CD4-positive, alpha-beta T cell treated with Interleukin-4 for 4 hours (primary cell): ENCODE measurements at regions not wholly inside any gene's neighbourhood (a gene's known extent, or its start where the extent isn't known, plus 50 kb on each side); places are given as distances from the start of the nearest gene placed in this dataset.

ENCODE experiments used
- DNase-seq: peaks from one replicate; pipeline ENCODE4 v3.0.0-alpha.2; 2020

DNA sequence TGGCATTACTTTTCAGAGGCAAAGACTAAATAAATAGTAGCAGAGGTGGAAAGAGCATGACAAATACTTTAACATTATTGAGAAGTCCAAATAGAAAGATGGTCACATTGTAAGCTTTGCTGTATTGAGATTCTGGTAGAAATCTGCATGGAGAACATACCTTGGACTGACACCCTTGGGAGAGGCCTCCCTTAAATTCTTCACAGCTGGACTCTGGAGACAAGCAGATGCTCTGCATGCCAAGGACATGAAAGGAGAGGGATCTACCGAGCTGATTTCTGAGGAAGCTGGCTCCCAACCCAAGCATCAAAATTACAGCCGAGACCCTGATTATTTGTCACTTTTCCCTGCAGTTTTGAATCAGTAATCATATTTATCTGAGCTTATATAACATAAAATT is 212.5 kb upstream of the COL8A1 start:
- DNase-seq, result no peak

DNA sequence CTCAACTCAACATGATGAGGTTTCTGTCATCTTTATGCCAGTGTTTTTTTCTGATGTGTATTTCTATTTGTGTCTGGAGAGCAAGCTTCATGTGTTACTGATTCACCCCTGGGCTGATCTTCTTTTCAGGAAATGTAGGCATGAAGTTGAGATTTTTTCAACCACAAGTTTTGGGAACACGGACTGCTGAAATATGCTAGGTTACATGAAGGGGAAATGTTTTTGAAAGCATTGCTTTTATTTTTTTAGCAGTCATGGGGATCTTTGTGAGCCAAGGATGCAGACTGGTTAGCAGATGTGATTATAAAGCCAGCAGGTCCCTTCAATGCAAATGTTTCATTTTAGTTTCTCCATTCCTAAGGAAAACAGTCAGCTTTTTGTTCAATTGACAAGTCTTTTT is 219.3 kb upstream of the COL8A1 start:
- DNase-seq, result no peak

DNA sequence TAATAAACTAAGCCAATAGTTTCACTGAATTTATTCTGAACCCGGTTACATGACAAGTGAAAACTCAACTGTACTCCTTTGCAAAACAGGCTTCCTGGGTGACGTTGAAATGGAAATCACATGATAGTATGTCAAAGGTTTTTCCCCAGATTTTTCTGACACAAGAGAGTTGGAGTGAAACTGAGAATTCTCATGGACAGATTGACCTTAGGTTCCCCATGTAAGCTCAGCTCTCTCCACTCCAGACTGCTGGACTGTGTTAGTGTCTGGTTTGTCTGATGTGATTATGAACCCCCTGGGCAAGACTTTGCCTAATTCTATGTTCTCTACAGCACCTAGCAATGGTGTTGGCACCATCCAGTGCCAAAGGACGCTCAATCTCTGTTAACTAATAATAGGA is 219.7 kb upstream of the COL8A1 start:
- no peak for DNase-seq

DNA sequence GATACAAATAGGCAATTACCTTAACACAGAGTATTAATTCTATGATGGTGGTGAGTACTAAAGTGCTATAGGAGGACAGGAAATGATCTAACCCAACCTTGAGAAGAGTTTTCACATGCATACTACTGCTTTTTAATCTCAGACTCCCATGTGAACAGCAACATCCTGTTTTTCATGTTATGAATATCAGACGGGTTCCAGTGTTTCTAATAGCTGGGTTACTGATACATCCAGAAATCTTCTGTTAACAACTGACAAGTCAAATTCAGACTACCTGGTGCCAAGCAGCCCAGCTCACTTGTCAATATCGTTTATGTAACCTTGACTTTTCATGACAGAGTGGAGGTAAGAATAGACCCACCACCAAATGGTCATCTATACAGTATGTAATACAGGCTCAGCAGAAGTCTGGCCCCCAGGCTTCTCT is 220.2 kb upstream of the COL8A1 start:
- no peak for DNase-seq

DNA sequence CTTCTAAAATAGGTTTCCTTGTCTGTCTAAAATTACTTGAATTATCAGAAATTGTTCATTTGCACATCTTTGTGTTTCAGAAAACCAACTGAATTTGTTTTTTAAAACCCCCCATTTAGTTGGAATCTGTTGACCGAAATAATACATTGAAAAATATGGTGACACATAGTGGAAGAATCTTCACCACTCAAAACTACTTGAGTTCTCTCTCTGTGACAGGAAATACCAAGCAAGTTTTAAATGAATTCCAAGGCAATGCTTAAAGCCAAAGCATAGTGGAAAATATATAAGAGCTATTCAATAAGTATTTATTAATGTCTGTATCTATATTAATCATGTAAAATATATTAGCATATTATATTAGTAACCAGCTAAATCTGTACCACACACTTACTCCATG is 224.9 kb upstream of the COL8A1 start:
- no peak for DNase-seq

DNA sequence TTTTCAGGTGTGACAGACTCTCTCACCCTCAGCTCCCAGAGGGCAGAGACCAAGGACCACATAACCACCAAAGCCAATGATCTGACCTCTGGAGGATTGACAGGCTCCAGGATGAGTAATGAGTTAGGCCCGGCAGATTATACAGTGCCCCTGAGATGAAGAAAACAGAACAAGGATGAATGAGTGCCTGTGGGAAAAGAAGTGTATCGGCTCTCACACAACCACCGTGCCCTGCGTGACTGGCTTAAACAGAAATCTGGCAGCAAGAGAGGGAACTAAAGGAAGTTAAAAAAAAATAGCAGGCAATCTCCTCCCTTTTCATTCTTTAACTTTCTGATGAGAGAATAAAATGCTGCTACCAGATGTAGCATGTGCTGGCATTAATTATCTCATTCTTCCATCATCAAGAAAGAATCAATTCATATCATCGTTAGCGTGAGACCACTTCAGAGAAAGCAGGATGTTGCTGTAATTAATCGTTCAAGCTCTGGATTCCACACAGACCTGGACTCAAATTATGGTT is 227.5 kb upstream of the COL8A1 start:
- no peak for DNase-seq

DNA sequence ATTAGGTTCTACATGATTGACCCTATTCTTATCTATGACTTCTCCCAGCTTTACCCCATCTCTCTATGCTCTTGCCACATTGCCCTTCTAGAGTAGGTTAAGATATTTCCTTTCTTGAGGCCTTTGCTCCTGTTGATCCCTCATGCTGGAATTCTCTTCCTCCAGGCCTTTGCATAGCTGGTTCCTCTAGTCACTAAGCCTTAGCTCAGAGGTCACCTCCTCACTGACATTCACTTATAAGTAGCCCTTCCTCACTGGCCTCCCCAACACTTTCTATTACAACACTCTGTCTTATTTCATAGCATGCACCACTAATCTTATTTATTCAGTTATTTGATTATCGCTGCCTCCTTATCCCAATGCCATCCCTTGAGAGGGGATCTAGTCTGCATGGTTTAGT is 228.4 kb upstream of the COL8A1 start:
- DNase-seq, result no peak

DNA sequence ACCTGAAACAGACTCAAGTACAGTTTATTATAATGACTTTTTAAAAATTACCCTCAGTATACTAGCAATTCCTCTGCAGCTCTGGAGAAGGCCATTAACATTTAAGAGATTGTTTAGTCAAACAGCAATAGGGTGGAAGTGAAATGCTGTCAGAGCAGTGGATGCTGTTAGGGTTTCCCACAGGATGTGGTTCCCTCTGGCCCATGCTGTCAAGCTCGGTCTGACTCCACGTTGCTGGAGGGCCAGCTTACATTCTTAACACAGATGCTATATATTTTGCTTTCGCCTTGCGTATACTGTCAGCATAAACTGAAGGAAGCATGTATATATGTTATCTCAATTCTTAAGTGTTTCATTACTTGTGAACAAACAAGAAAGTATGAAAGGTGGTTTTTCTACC is 231.1 kb upstream of the COL8A1 start:
- no peak for DNase-seq

DNA sequence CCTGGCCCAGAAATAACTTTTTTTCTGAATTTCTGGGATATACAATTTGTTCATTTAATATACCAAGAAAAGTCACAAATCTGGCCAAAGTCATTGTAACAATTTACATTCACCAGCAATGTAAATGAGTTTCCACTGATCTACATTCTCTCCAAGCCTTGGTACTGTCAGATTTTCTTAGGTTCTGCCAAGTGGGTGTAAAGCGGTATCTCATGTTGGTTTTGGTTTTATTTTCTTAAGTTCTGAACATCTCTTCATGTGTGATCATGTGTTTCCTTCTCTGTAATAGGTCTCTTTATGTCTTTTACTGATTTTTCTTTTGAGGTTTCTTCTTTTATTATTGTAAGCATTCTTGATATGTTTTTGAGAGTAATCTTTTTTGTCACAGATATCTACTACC is 235.6 kb upstream of the COL8A1 start:
- DNase-seq, result no peak

DNA sequence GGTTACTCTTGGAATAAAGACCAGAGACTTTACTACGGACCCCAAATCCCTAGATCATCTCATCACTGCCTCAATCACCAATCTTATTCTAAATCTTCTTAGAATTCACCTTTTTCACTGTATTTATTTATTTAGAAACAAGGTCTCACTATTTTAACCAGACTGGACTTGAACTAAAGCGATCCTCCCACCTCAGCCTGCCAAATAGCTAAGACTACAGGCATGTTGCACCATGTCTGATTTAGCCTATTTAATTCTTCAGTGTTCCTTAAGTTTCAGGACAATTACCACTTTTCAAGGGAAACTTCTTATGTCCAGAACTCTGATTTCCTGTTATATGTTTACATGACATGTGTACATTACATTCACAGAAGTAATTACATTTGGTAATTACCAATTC is 238.0 kb upstream of the COL8A1 start:
- no peak for DNase-seq

DNA sequence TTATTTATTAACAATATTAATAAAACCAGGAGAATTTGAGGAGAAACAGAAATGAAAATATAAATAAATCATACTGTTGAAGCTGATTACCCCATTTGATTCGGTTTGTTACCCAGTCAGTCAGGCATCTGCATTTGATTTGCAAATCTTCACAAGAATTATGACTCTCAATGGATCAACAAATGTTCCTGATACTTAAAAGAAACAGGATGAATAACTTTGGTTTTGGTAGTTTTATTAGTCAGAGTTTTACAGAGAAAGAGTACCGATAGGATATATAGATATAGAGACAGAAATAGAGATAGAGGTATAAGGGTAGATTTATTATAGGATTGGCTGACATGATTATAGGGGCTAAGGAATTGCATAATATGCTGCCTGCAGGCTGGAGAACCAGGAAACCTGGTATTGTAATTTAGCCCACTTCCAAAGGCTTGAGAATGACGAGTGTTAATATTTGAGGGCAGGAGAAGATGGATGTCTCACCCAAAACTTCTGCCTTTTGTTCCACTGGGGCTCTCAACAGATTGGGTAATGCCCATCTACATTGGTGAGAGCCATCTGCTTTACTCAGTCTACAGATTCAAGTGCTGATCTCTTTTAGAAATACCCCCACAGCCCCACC is 241.6 kb upstream of the COL8A1 start:
- DNase-seq, result no peak

DNA sequence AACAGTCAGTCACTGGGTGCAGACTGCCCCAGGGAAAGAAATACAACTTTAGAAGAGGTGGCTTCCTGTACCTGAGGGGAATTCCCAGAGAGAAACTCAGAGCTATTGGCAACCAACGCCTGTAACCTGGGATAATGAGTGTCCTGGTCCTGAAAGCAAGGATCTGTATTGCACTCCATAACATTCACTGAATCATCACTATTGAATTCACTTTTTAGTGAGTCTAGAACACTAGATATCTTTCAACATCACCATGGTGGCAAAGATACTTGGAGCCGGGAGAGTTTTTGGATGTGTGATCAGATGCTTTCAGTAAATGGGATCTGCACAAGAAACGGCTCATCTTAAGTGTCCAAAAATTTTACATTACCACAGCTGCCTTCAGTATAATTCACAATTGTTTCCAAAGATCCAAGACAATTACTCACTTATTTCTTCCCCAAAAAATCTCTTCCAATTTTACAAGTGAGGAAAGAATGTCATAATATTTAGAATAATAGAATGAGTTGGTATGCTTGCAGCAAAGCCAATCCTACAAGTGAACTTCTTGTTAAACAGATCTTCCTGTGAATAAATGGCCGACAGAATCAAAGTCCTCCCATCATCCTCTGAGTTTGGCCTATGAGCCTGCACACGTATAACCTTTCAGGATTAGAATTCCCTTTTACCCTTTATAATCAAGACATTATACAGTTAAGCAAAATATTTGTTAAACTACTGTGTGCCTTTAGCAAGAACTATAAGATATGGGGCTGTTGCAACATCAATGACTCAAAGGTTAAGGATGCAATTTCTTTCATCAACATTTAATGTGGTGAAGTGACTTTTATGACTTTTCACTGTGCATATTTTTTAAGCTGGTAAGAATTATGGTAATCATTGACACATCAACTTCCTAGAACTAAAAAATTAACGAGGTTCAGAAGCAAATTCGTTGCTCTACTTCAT is 243.3 kb upstream of the COL8A1 start:
- DNase-seq, result no peak

DNA sequence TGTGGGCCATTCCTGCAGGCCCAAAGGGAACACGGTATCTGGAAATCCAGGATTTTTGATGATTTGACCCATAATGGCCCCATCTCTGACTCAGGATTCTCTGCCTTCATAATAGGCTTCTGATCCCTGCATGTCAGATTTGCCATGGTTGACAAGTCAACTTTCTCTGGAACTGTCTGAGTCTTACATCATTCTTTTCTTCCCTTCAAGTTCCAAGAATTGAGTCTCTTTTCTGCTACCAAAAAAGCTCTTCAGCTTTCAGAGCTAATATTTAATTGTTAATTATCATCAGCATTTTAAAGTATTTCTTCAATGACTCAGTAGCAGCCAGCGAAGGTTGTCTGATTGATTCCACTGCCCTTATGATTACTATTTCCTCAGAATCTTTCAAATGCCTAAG is 244.4 kb upstream of the COL8A1 start:
- DNase-seq, result no peak

DNA sequence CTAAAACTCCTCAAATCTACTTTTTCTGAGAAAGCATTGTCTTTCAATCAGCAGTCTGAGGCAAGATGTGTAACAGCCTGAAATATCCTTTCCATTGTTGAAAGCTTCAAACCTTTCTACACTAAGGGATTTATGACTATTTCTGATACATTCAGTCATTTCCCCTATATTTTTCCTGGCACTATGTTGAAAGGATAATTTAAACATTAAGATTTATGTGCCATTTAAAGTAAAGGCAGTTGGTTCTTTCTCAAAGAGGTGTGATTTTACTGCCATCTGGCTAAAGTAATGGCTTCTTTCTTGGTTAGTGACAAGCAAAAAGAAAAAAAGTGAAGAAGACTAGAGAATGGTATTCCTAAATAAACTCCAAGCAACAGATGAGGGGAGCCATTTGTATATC is 249.6 kb upstream of the COL8A1 start:
- no peak for DNase-seq

DNA sequence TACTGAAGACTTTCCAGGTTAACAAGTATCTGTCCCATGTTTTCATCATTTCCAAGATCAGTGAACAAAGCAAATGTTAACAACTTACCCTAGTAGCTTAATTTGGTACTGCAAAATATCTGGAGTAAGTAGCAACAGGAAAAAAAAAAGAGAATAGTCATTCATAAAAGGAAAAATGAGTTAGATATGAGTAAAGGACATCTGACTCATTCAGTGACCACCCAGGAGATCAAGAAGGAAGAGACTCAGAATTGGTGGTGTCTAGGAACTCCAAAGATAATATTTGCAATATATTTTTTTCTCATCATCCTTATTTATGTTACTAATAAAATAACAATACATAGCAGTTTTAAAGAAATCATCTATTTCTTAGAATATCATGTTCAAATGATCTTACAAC is 253.8 kb upstream of the COL8A1 start:
- DNase-seq, result no peak

DNA sequence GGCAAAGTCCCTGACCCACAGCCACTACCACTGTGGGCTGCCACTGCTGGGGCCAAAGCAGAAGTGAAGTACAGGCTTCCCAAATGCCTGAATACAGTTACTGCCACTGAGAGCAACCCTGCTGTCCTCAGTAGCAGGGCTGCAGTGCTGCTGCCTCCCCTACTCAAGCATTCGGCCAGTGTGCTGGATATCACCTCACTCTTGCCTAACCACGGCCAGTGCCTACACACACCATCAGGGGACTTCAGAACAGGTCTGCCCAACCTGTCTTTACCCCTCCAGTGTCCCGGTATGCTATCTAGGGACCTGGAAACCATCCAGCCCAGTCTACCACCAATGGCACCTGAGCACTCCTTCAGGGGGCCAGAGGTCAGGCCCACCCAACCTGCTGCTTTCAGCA is 261.5 kb upstream of the COL8A1 start:
- DNase-seq, result no peak

DNA sequence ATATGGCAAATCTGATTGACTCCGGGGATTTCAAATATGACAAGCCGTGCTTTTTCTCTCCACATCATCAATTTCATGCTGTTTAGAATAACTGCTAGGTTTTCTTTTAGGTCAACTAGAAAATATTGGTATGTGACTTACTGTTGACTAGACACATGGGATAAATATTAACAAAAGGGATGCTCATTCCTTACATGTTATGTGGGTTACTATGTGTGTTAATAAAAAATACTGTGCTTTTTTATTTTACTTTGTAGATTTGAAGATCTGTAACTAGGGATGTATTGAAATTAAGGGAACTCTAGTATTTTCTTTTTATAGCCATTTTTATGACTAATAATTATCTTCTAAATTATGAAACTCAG is 264.6 kb upstream of the COL8A1 start:
- no peak for DNase-seq

DNA sequence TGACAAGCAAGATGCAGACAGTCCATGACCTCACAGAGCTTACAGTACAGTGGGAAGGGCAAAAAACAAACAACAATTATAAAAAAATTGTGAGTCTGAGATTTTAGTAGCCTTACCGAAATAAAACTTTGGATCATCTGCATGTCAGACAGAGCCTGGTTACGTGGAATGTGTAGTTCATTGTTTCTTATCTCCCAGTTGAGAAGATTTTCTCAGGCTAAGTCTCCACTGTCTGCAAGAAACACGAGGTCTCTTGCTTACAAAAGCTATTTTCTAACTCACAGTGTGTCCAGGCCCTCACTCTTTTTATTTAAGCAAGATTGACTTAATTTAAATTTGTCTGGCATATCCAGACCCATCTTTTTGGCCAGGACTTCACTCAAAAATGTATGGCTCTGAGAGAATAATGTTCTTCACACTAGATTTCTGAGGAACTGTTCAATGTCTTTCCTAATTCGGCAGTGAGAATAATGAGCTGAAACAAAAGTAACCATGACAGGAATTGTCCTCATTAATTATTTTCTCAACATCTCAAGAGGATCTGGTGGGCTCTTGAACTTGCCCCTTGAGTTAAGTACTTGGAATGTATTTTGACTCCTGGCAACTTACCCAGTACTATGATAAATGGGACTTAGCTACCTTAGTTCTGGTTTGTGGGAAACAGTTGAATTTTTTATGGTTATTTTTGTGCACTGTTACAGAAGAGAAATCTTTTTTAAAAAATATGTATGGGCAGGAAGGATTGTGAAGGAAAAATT is 265.1 kb upstream of the COL8A1 start:
- no peak for DNase-seq

DNA sequence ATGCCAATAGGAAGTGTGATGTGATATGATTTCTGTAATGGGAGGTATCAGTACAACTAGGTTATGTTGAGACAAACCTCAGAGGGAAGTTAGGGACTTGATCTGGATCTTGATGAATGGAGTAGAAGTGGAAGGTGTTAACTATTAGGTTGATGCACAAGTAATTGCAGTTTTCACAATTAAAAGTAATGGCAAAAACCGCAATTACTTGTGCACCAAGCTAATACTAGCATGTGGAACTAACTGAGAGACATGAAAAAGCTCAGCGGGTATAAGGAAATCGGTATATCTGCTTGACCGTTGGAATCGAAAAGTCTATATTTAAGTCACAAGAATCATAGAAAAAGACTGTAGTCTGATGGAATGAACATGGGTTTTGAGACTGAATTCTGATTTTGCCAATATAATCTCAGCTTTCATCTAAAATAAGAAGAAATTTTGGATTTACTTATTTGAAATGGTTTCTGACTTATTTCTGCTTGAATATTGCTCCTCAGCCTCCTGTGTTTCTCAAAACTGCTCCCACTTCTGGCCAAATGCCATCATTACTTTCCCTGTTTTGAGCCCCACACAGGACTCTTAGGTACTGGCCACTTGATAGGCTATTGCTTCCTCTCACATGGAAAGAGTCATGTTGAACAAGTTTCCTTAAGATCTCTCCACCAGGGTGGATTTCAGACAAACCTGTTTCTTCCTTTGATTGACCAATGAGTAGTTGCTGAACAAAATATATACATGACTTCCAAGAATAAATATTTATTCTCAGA is 271.5 kb upstream of the COL8A1 start:
- no peak for DNase-seq

DNA sequence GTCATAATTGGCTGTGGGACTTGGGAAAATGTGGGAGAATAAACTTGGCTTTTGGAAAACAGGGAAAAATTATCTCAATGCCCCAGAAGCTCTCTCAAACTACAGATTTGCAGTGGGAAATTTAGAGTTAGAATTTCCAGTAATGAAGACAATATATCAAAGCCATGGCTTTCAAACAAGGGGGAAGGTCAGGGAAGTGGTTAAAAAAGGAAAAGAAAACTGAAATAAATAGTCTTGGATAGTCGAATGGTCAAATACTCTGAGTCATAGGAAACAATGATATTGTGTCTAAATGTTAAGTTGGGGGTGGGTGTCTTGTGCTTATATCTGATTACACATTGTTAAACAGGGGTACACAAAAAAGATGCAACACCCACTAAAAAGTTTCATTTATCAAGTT is 272.4 kb upstream of the COL8A1 start:
- no peak for DNase-seq

DNA sequence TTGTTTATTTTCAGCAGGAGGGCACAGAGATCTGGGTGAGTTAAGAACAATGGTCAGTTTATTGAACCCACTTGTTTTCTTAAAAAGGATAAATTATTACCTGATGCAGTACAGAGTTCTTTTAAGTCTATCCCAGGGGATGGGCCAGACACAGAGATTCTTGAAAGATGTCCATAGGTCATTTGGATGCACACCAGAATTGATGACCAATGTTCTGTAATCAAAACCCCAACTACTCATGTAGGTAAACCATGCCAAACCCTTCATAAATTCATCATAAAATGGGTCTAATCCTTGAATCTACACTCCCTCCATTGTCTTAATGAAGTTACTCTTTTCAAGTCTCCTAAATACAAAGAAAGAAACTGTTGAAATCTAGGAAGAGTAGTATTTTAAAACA is 273.0 kb upstream of the COL8A1 start:
- DNase-seq, result no peak

DNA sequence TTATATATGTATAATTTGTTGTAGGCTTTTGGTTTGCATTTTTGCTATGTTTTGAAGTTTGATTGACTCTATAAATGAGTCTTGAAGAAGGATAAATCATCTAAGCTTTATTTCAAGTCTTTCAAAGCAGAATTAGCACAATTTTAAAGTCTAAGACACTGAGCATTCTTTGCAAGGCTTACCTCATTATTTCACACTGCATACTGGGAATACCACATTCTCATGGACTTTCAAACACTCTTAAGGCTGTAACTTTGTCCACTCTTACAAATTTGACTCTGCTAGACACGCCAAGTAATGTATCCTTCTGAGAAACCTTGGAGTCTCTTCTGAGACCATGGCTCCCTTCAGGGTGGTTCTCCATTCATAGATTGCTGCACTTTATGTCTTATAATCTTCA is 281.3 kb upstream of the COL8A1 start:
- DNase-seq, result no peak

DNA sequence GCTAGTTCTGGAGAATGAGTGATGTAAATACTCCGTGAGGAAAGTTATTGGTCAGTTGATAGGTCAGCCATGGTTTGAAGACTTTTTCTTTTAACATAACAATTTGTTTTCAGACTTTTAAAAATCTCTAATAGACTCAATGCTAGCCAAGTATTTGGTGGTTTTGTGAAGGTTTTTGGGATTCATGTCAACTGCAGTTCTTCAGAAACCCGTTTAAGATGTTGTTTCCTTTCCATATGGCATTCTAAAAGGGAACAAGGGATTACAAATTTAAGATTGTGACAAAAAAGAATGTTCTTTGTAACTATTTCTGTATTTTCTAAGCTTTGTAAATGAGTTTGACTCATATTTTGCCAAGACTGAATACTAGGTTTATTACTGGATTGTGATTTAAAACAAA is 281.7 kb upstream of the COL8A1 start:
- no peak for DNase-seq
